ENCODE measurements at regions not wholly inside any gene's neighbourhood (a gene's known extent, or its start where the extent isn't known, plus 50 kb on each side); places are given as distances from the start of the nearest gene placed in this dataset.
"Not testable (repeated sequence)": the region's sequence is repeated elsewhere in the genome, so short reads cannot be mapped to it uniquely, and the experiment has no call there.

GRCh38 chr14:58755031-58755925, 117.5 kb downstream of the DACT1 start:
- DNase-seq: no peak

- DNase-seq: no peak
These were observed 122.4 kb downstream of the DACT1 start for GRCh38 chr14:58760121-58760520.

- DNase-seq: no peak
These were observed 124.9 kb downstream of the DACT1 start for GRCh38 chr14:58762629-58763028.

GRCh38 chr14:58763210-58763609, 125.4 kb downstream of the DACT1 start:
- DNase-seq: no peak

- DNase-seq: no peak
These were observed 127.7 kb downstream of the DACT1 start for GRCh38 chr14:58765418-58765831.

- no peak for DNase-seq
These were observed 128.1 kb downstream of the DACT1 start for GRCh38 chr14:58765843-58766242.

GRCh38 chr14:58769011-58769643, 131.4 kb downstream of the DACT1 start:
- no peak for DNase-seq

- no peak for DNase-seq
These were observed 132.0 kb downstream of the DACT1 start for GRCh38 chr14:58769771-58770170.

- no peak for DNase-seq
These were observed 132.8 kb downstream of the DACT1 start for GRCh38 chr14:58770491-58770982.

- DNase-seq: no peak
These were observed 133.3 kb downstream of the DACT1 start for GRCh38 chr14:58771016-58771415.

- DNase-seq: no peak
These were observed 134.4 kb downstream of the DACT1 start for GRCh38 chr14:58772116-58772515.

GRCh38 chr14:58772794-58773620, 135.2 kb downstream of the DACT1 start:
- DNase-seq: no peak

GRCh38 chr14:58774531-58774930, 136.8 kb downstream of the DACT1 start:
- DNase-seq: no peak

- not testable (repeated sequence) for DNase-seq
These were observed 137.4 kb downstream of the DACT1 start for GRCh38 chr14:58775130-58775529.

- no peak for DNase-seq
These were observed 138.8 kb downstream of the DACT1 start for GRCh38 chr14:58776516-58776915.

GRCh38 chr14:58777541-58777979, 139.8 kb downstream of the DACT1 start:
- DNase-seq: no peak

- no peak for DNase-seq
These were observed 140.4 kb downstream of the DACT1 start for GRCh38 chr14:58778202-58778601.

- DNase-seq: no peak
These were observed 141.6 kb downstream of the DACT1 start for GRCh38 chr14:58779376-58779775.

GRCh38 chr14:58780185-58780584, 142.4 kb downstream of the DACT1 start:
- DNase-seq: no peak

GRCh38 chr14:58780605-58781004, 142.8 kb downstream of the DACT1 start:
- DNase-seq: no peak

- DNase-seq: no peak
These were observed 144.2 kb downstream of the DACT1 start for GRCh38 chr14:58782011-58782410.

- no peak for DNase-seq
These were observed 146.2 kb downstream of the DACT1 start for GRCh38 chr14:58783792-58784511.
